ENCODE measurements at regions not wholly inside any gene's neighbourhood (a gene's known extent, or its start where the extent isn't known, plus 50 kb on each side); places are given as distances from the start of the nearest gene placed in this dataset.

- H3K36me3 ChIP-seq (ENCODE audit: control insufficient read depth, insufficient read depth, low read length): no peaks in the 10 kb centered on the region
- intact Hi-C loops (cut with micrococcal nuclease): no loop called here
- TF ChIP-seq KDM4B (IDR thresholded peaks at IDR 0.05; ENCODE audit: borderline replicate concordance in 2 of 2, low read depth in 1 of 2) (no peak), MCM7 (IDR thresholded peaks at IDR 0.05) (no peak), IFI16 (CRISPR knock-in tag; IDR thresholded peaks at IDR 0.05) (no peak), MTA2 (IDR thresholded peaks at IDR 0.05; ENCODE audit: low read depth) (no peak), SIN3A (IDR thresholded peaks at IDR 0.05; ENCODE audit: borderline replicate concordance in 2 of 2, control insufficient read depth in 1 of 2, low read depth in 2 of 2, low read length in 2 of 2) (no peak), ZFP91 (CRISPR knock-in tag; IDR thresholded peaks at IDR 0.05) (no peak), MGA (IDR thresholded peaks at IDR 0.05) (no peak), TBP (optimal IDR thresholded peaks at IDR 0.05; ENCODE audit: low read depth, low read length) (no peak)
- TF ChIP-seq, protein P1, sequence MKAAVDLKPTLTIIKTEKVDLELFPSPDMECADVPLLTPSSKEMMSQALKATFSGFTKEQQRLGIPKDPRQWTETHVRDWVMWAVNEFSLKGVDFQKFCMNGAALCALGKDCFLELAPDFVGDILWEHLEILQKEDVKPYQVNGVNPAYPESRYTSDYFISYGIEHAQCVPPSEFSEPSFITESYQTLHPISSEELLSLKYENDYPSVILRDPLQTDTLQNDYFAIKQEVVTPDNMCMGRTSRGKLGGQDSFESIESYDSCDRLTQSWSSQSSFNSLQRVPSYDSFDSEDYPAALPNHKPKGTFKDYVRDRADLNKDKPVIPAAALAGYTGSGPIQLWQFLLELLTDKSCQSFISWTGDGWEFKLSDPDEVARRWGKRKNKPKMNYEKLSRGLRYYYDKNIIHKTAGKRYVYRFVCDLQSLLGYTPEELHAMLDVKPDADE (conservative IDR thresholded peaks at IDR 0.05; ENCODE audit: control insufficient read depth, low read depth, low read length): no peak
These were observed 95.3 kb upstream of the KCNG1 start for GRCh38 chr20:51118216-51118615.

More at GRCh38 chr20:51118216-51118615, 95.3 kb upstream of the KCNG1 start:
- Histone ChIP-seq H3K27me3 (ENCODE audit: control insufficient read depth in 2 of 2, insufficient read depth in 2 of 2, low read length in 2 of 2) (peaks cover 0 to 42% of the 10 kb centered on the region in 2 experiments; a peak in 3 of 5 replicates), H3K9me1 (ENCODE audit: control insufficient read depth, insufficient read depth, low read length) (no peaks in the 10 kb centered on the region), H3K9me3 (replicated peaks; ENCODE audit: control insufficient read depth, insufficient read depth, low read depth, low read length) (no peaks in the 10 kb centered on the region), H3K4me2 (ENCODE audit: insufficient read depth, low read length) (no peak overlapping the region), H4K20me1 (replicated peaks; ENCODE audit: control insufficient read depth, insufficient read depth, low read length) (no peaks in the 10 kb centered on the region), H2AFZ (ENCODE audit: low read depth, low read length) (no peak overlapping the region), H3K27ac (ENCODE audit: extremely low read depth, low read depth, low read length) (no peak overlapping the region), H3K4me1 (replicated peaks in 1 of 2; ENCODE audit: control insufficient read depth in 2 of 2, insufficient read depth in 2 of 2, low read length in 2 of 2) (no peaks in the 10 kb centered on the region), H3K9ac (ENCODE audit: insufficient read depth in 1 of 2, low read depth in 2 of 2, low read length in 2 of 2) (no peak overlapping the region), H3K79me2 (ENCODE audit: control insufficient read depth, insufficient read depth, low read length) (no peaks in the 10 kb centered on the region), H3K4me3 (no peak overlapping the region)
- ChIA-PET POLR2A (interaction anchor here (0.6 kb wide), 1 partner anchor 9 kb away, joined by 3 read pairs; no protein-coding TSS in a partner anchor), CTCF (ENCODE audit: low intra/inter-chr PET ratio) (no interaction called here)
- ATAC-seq (no peak), DNase-seq (ENCODE audit: extremely low read depth in 1 of 4, low spot score in 3 of 4) (no peak), FAIRE-seq (no peak)
- WGBS (ENCODE audit: insufficient coverage, low coverage, missing lambda C conversion rate): 0% methylated on average over 2 of the region's 2 CpGs
- in situ Hi-C loops (cut with MboI): no loop called here
- no TSS peak for BruUV-seq (replicated peaks)

All from K562 (cell line).